Endothelial cell of umbilical vein (primary cell): ENCODE measurements at regions not wholly inside any gene's neighbourhood (a gene's known extent, or its start where the extent isn't known, plus 50 kb on each side); places are given as distances from the start of the nearest gene placed in this dataset.

Source experiments
- BruUV-seq: library from RNA; stranded (reverse); fragments of 400-500 nt; replicated peaks from 2 replicates; lab custom pipeline; 2021; lab: Mats Ljungman, UMichigan
- CTCF ChIA-PET: fragments of 300-600, 350-600 bp; sonication (Branson Sonifier 250); formaldehyde crosslinking; loops from one replicate; lab custom pipeline; 2021; ENCODE audit warnings: antibody characterized with exemption, inconsistent platforms; lab: Charles Lee
- POLR2A ChIA-PET: fragments of 300-600, 350-600 bp; sonication (Branson Sonifier 250); formaldehyde crosslinking; loops from one replicate; lab custom pipeline; 2021; ENCODE audit warnings: antibody characterized with exemption, inconsistent platforms; lab: Charles Lee
- DNase-seq: peaks from one replicate; pipeline ENCODE4 v3.0.0-alpha.2; 2011; ENCODE audit warnings: low read depth, low spot score
- FAIRE-seq: peaks from 2 replicates; lab custom pipeline; 2011; peaks lifted over from hg19 to GRCh38; lab: Jason Lieb, UNC
- H2AFZ ChIP-seq: 2 replicates; pipeline ENCODE4 v1.6.0; 2012; ENCODE audit warnings: low read depth, low read length, control low read depth, inconsistent platforms
- H3K27ac ChIP-seq: 2 replicates; pipeline ENCODE4 v1.5.1; 2011; ENCODE audit warnings: low read depth, mild to moderate bottlenecking, control low read depth, low read length, moderate library complexity; ENCODE audit not compliant: insufficient read depth
- H3K27me3 ChIP-seq, 2 experiments: 2 replicates each; pipeline versions ENCODE4 v1.6.0 to v1.6.1; 2011; ENCODE audit warnings: low read length in 2 of 2, mixed read lengths in 1 of 2; ENCODE audit not compliant: control insufficient read depth in 2 of 2, insufficient read depth in 2 of 2
- H3K36me3 ChIP-seq, 2 experiments: 2 replicates in 1 of 2; 3 replicates in 1 of 2; pipeline ENCODE4 v1.5.1; 2011; ENCODE audit warnings: low read length in 2 of 2, mild to moderate bottlenecking in 1 of 2, moderate library complexity in 1 of 2; ENCODE audit not compliant: control insufficient read depth in 2 of 2, insufficient read depth in 2 of 2; ENCODE audit errors: extremely low read depth in 1 of 2
- H3K4me1 ChIP-seq: 3 replicates; pipeline ENCODE4 v1.5.1; 2011; ENCODE audit warnings: mild to moderate bottlenecking, low read length; ENCODE audit not compliant: control insufficient read depth, insufficient read depth; ENCODE audit errors: extremely low read depth
- H3K4me2 ChIP-seq: 2 replicates; pipeline ENCODE4 v1.6.1; 2011; ENCODE audit warnings: low read length, control low read depth, mixed read lengths; ENCODE audit not compliant: insufficient read depth
- H3K4me3 ChIP-seq, 3 experiments: fragments of 200-600 bp in 1 of 3; sonication (generic), shearing (Covaris generic) in 1 of 3; replicated peaks in 1 of 3; 2 replicates each; pipeline ENCODE4 v1.5.1; 2011 to 2016; ENCODE audit warnings: control low read depth in 3 of 3, low read length in 3 of 3, mild to moderate bottlenecking in 2 of 3, inconsistent platforms in 1 of 3, low read depth in 1 of 3, moderate library complexity in 1 of 3; ENCODE audit not compliant: insufficient read depth in 1 of 3
- H3K79me2 ChIP-seq: 2 replicates; pipeline ENCODE4 v1.6.0; 2012; ENCODE audit warnings: low read length, inconsistent platforms; ENCODE audit not compliant: control insufficient read depth, insufficient read depth
- H3K9ac ChIP-seq: replicated peaks from 2 replicates; pipeline ENCODE3; 2011; ENCODE audit warnings: low read length, control low read depth; ENCODE audit not compliant: insufficient read depth; ENCODE audit errors: extremely low read depth
- H3K9me1 ChIP-seq: replicated peaks from 3 replicates; pipeline ENCODE4 v1.6.0; 2011; ENCODE audit warnings: mild to moderate bottlenecking, low read length; ENCODE audit not compliant: control insufficient read depth, insufficient read depth; ENCODE audit errors: extremely low read depth
- H3K9me3 ChIP-seq: replicated peaks from 2 replicates; pipeline ENCODE4 v1.5.1; 2012; ENCODE audit warnings: low read length, inconsistent platforms; ENCODE audit not compliant: control insufficient read depth, insufficient read depth
- H4K20me1 ChIP-seq: replicated peaks from 2 replicates; pipeline ENCODE3; 2011; ENCODE audit warnings: mild to moderate bottlenecking, low read length; ENCODE audit not compliant: control insufficient read depth, insufficient read depth; ENCODE audit errors: extremely low read depth
- CTCF ChIP-seq, 2 donors: IDR thresholded peaks; 1 replicate in 1 of 2; 2 replicates in 1 of 2; pipeline ENCODE4 v1.5.1; 2011; ENCODE audit warnings: low read length in 2 of 2, mild to moderate bottlenecking in 2 of 2, moderate library complexity in 2 of 2, control low read depth in 1 of 2, inconsistent platforms in 1 of 2, low read depth in 1 of 2; ENCODE audit not compliant: insufficient read depth in 1 of 2; ENCODE audit errors: extremely low read depth in 1 of 2
- EZH2 ChIP-seq: IDR thresholded peaks from 2 replicates; pipeline ENCODE4 v1.6.1; 2012; ENCODE audit warnings: borderline replicate concordance, low read depth, mild to moderate bottlenecking, moderate library complexity, low read length, inconsistent platforms; ENCODE audit not compliant: severe bottlenecking
- FOS ChIP-seq: IDR thresholded peaks from 2 replicates; pipeline ENCODE4 v1.6.1; 2011; ENCODE audit warnings: mild to moderate bottlenecking, low read length, moderate library complexity, borderline replicate concordance; ENCODE audit not compliant: insufficient read depth
- GATA2 ChIP-seq: IDR thresholded peaks from 2 replicates; pipeline ENCODE4 v1.7.0; 2011; ENCODE audit warnings: low read depth, mild to moderate bottlenecking, moderate library complexity, mixed read lengths, low read length; ENCODE audit not compliant: insufficient read length, insufficient read depth
- JUN ChIP-seq: IDR thresholded peaks from 2 replicates; pipeline ENCODE4 v1.6.1; 2011; ENCODE audit warnings: borderline replicate concordance, low read depth; ENCODE audit not compliant: insufficient read length, insufficient read depth
- MAX ChIP-seq: IDR thresholded peaks from 2 replicates; pipeline ENCODE4 v1.6.1; 2011; ENCODE audit not compliant: insufficient read depth, insufficient read length
- MYC ChIP-seq: IDR thresholded peaks from one replicate; pipeline ENCODE4 v1.6.1; 2011; ENCODE audit warnings: mild to moderate bottlenecking, low read depth, low read length
- POLR2A ChIP-seq: IDR thresholded peaks from 2 replicates; pipeline ENCODE4 v1.6.1; 2012; ENCODE audit warnings: low read depth, mild to moderate bottlenecking, control low read depth, low read length
- POLR2AphosphoS5 ChIP-seq: IDR thresholded peaks from 2 replicates; pipeline ENCODE4 v1.6.1; 2012; ENCODE audit warnings: low read depth, mild to moderate bottlenecking, control low read depth, low read length, moderate library complexity; ENCODE audit not compliant: insufficient read depth
- dilution Hi-C: fragments of 300-500 bp; cut with MboI; formaldehyde crosslinking; loops from one replicate; pipeline ENCODE4 v1.15.0; 2019; ENCODE audit warnings: low sequenced_read_pairs; ENCODE audit not compliant: extremely low pct_ligation_motif_present
- intact Hi-C: fragments of 100-400 bp; cut with micrococcal nuclease; formaldehyde crosslinking; loops from one replicate; pipeline ENCODE4 v1.10.0; 2022

DNA sequence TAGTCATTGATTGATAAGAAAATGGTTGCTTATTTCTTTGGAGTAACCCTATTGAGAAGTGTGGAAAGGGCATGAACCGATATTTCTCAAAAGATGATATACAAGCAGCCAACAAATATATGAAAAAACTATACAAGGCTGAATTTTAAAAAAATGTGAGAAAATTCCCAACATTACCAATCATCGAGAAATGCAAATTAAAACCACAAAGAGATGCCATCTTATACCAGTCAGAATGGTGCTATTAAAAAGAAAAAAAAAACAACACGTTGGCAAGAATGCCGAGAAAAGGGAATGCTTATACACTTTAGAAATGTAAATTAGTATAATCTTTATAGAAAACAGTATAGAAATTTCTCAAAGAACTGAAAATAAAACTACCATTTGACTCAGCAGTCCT, 77.7 kb upstream of the ROBO1 start:
- H2AFZ ChIP-seq, result no peak overlapping the region
- DNase-seq, result no peak
- intact Hi-C loops (loop anchor here (10.0 kb wide), 1 partner anchor 139 kb away; no protein-coding TSS in a partner anchor), dilution Hi-C loops (no loop called here)
- H3K9me3 ChIP-seq, result no peaks in the 10 kb centered on the region
- no peaks in the 10 kb centered on the region for H4K20me1 ChIP-seq
- H3K4me1 ChIP-seq, result peaks cover 22% of the 10 kb centered on the region
- H3K4me3 ChIP-seq, result no peak overlapping the region
- BruUV-seq, result no TSS peak
- H3K9ac ChIP-seq, result no peak overlapping the region
- no peak overlapping the region for H3K4me2 ChIP-seq
- ChIA-PET CTCF (no interaction called here), POLR2A (no interaction called here)
- no peaks in the 10 kb centered on the region for H3K79me2 ChIP-seq
- FAIRE-seq, result no peak
- H3K27me3 ChIP-seq, result no peaks in the 10 kb centered on the region
- no peak overlapping the region for H3K27ac ChIP-seq
- no peaks in the 10 kb centered on the region for H3K36me3 ChIP-seq
- H3K9me1 ChIP-seq, result no peaks in the 10 kb centered on the region
- TF ChIP-seq EZH2 (no peak), FOS (no peak), POLR2A (no peak), MAX (no peak), POLR2AphosphoS5 (no peak), MYC (no peak), CTCF (IDR thresholded peaks at IDR 0.05; ENCODE audit: extremely low read depth in 1 of 2, insufficient read depth in 1 of 2, low read depth in 1 of 2, low read length in 2 of 2) (no peak), JUN (no peak), GATA2 (no peak)
